Uterus (tissue), 2 donors: ENCODE measurements at regions not wholly inside any gene's neighbourhood (a gene's known extent, or its start where the extent isn't known, plus 50 kb on each side); places are given as distances from the start of the nearest gene placed in this dataset.

ENCODE experiments used
- POLR2A ChIP-seq, 2 donors: fragments of 450-650 bp; IDR thresholded peaks; one replicate each; pipeline ENCODE4 v1.6.1; 2016; ENCODE audit warnings: antibody characterized with exemption in 2 of 2, mild to moderate bottlenecking in 1 of 2, moderate library complexity in 1 of 2
- TF ChIP-seq, protein P1 (sequence below), 4 experiments: fragments of 200-600 bp in 2 of 4; fragments of 450-650 bp in 2 of 4; sonication (generic) in 2 of 4; IDR thresholded peaks; one replicate each; pipeline ENCODE4 v1.5.1; 2016 to 2019; ENCODE audit warnings: antibody characterized with exemption in 4 of 4, mild to moderate bottlenecking in 2 of 4, moderate library complexity in 1 of 4

DNA sequence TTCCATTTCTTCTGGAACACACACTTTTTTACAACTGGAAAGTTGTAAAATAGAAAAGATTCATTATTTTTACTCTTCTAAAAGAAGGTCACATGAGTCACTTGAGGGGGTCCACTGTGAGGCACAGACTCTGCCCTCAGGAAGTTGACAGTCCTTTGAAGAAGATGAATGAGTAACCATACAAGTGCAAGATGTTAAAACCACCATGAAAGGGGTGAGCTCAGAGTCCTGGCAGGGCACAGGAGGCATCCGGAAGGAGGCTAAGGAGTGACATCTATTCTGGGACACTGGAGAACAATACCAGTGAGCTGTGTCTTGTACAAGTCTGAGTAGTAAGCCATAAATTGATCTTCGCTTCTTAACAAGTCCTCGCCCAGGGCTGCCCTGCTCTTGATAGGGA is 126.0 kb upstream of the FRMD6 start:
- TF ChIP-seq, protein P1, sequence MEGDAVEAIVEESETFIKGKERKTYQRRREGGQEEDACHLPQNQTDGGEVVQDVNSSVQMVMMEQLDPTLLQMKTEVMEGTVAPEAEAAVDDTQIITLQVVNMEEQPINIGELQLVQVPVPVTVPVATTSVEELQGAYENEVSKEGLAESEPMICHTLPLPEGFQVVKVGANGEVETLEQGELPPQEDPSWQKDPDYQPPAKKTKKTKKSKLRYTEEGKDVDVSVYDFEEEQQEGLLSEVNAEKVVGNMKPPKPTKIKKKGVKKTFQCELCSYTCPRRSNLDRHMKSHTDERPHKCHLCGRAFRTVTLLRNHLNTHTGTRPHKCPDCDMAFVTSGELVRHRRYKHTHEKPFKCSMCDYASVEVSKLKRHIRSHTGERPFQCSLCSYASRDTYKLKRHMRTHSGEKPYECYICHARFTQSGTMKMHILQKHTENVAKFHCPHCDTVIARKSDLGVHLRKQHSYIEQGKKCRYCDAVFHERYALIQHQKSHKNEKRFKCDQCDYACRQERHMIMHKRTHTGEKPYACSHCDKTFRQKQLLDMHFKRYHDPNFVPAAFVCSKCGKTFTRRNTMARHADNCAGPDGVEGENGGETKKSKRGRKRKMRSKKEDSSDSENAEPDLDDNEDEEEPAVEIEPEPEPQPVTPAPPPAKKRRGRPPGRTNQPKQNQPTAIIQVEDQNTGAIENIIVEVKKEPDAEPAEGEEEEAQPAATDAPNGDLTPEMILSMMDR (IDR thresholded peaks at IDR 0.05) = no peak
- TF ChIP-seq POLR2A (IDR thresholded peaks at IDR 0.05) = no peak
